GM23248 (cell line): ENCODE measurements at regions not wholly inside any gene's neighbourhood (a gene's known extent, or its start where the extent isn't known, plus 50 kb on each side); places are given as distances from the start of the nearest gene placed in this dataset.

ENCODE experiments used
- EZH2 ChIP-seq: fragments of 200-600 bp; sonication (generic); IDR thresholded peaks from 2 replicates; pipeline ENCODE4 v1.6.1; 2018; ENCODE audit warnings: antibody characterized with exemption, mild to moderate bottlenecking; ENCODE audit not compliant: insufficient read depth, poor library complexity, severe bottlenecking
- EZH2phosphoT487 ChIP-seq: fragments of 200-600 bp; sonication (generic); IDR thresholded peaks from 2 replicates; pipeline ENCODE4 v1.6.1; 2018; ENCODE audit warnings: antibody characterized with exemption, moderate library complexity, mild to moderate bottlenecking, low read depth; ENCODE audit not compliant: insufficient read depth

- no peak for TF ChIP-seq EZH2
- no peak for TF ChIP-seq EZH2phosphoT487
Observed at GRCh38 chr7:106369816-106370215, 85.0 kb upstream of the NAMPT start.
